K562 (cell line): ENCODE measurements at regions not wholly inside any gene's neighbourhood (a gene's known extent, or its start where the extent isn't known, plus 50 kb on each side); places are given as distances from the start of the nearest gene placed in this dataset.

Source experiments
- ATAC-seq: fragments of 200-7000 bp; cut with Tn5 transposase; 3 replicates; pipeline ENCODE4 v1.9.1; 2020; ENCODE audit warnings: moderate library complexity
- BruUV-seq: library from RNA; stranded (reverse); fragments of 400-500 nt; replicated peaks from 2 replicates; lab custom pipeline; 2021; lab: Mats Ljungman, UMichigan
- CTCF ChIA-PET: fragments of 300-600 bp; formaldehyde crosslinking; extraction: SDS; loops from one replicate; lab custom pipeline; 2021; ENCODE audit warnings: low intra/inter-chr PET ratio; lab: Yijun Ruan, JAX
- POLR2A ChIA-PET: fragments of 300-600, 350-650 bp; sonication (Branson Sonifier 250); formaldehyde crosslinking; extraction: SDS; loops from one replicate; lab custom pipeline; 2021; ENCODE audit warnings: antibody characterized with exemption, inconsistent platforms; lab: Yijun Ruan, JAX
- DNase-seq, 4 experiments: peaks; one replicate each; pipeline versions ENCODE4 v3.0.0 to v3.0.0-alpha.2; 2011 to 2018; ENCODE audit warnings: low spot score in 3 of 4, mixed read lengths in 3 of 4; ENCODE audit errors: extremely low read depth in 1 of 4
- FAIRE-seq: peaks from 2 replicates; lab custom pipeline; 2011; peaks lifted over from hg19 to GRCh38; lab: Jason Lieb, UNC
- H2AFZ ChIP-seq: 2 replicates; pipeline ENCODE4 v1.6.0; 2011; ENCODE audit warnings: low read depth, low read length, control low read depth, inconsistent platforms
- H3K27ac ChIP-seq: fragments of 200-600 bp; 3 replicates; pipeline ENCODE4 v1.8.0; 2011; ENCODE audit warnings: low read depth, mild to moderate bottlenecking, control low read depth, inconsistent platforms, low read length, moderate library complexity, mixed read lengths; ENCODE audit errors: extremely low read depth
- H3K27me3 ChIP-seq, 2 experiments: fragments of 300-600 bp in 1 of 2; 2 replicates in 1 of 2; 3 replicates in 1 of 2; pipeline versions ENCODE4 v1.6.0 to v1.8.0; 2011; ENCODE audit warnings: inconsistent platforms in 2 of 2, low read length in 2 of 2, mild to moderate bottlenecking in 1 of 2, mixed read lengths in 1 of 2, moderate library complexity in 1 of 2; ENCODE audit not compliant: control insufficient read depth in 2 of 2, insufficient read depth in 2 of 2
- H3K36me3 ChIP-seq: fragments of 300-600 bp; 3 replicates; pipeline ENCODE4 v1.8.0; 2011; ENCODE audit warnings: mild to moderate bottlenecking, low read length, inconsistent platforms; ENCODE audit not compliant: control insufficient read depth, insufficient read depth
- H3K4me1 ChIP-seq, 2 experiments: fragments of 200-600 bp in 1 of 2; replicated peaks in 1 of 2; 2 replicates in 1 of 2; 3 replicates in 1 of 2; pipeline versions ENCODE4 v1.5.1 to v1.8.0; 2011; ENCODE audit warnings: inconsistent platforms in 2 of 2, low read length in 2 of 2, mild to moderate bottlenecking in 1 of 2, mixed read lengths in 1 of 2, moderate library complexity in 1 of 2; ENCODE audit not compliant: control insufficient read depth in 2 of 2, insufficient read depth in 2 of 2
- H3K4me2 ChIP-seq: 2 replicates; pipeline ENCODE4 v1.6.1; 2011; ENCODE audit warnings: low read length, control low read depth, inconsistent platforms, mixed read lengths; ENCODE audit not compliant: insufficient read depth
- H3K4me3 ChIP-seq: fragments of 200-600 bp; sonication (generic), shearing (Covaris generic); 2 replicates; pipeline ENCODE4 v1.5.1; 2016; ENCODE audit warnings: control low read depth, inconsistent platforms
- H3K79me2 ChIP-seq: fragments of 200-600 bp; 3 replicates; pipeline ENCODE4 v1.8.0; 2011; ENCODE audit warnings: low read length, inconsistent platforms; ENCODE audit not compliant: control insufficient read depth, insufficient read depth
- H3K9ac ChIP-seq, 2 experiments: 2 replicates each; pipeline versions ENCODE4 v1.6.0 to v1.6.1; 2011; ENCODE audit warnings: low read depth in 2 of 2, low read length in 2 of 2, control low read depth in 1 of 2, inconsistent platforms in 1 of 2, mild to moderate bottlenecking in 1 of 2, mixed read lengths in 1 of 2; ENCODE audit not compliant: insufficient read depth in 1 of 2
- H3K9me1 ChIP-seq: one replicate; pipeline ENCODE4 v1.6.0; 2011; ENCODE audit warnings: inconsistent platforms, mild to moderate bottlenecking, low read length, moderate library complexity; ENCODE audit not compliant: control insufficient read depth, insufficient read depth
- H3K9me3 ChIP-seq: replicated peaks from 2 replicates; pipeline ENCODE4 v1.5.1; 2011; ENCODE audit warnings: low read depth, low read length, inconsistent platforms; ENCODE audit not compliant: control insufficient read depth, insufficient read depth
- H4K20me1 ChIP-seq: replicated peaks from 2 replicates; pipeline ENCODE4 v1.6.1; 2011; ENCODE audit warnings: low read length, inconsistent platforms, mixed read lengths; ENCODE audit not compliant: control insufficient read depth, insufficient read depth
- ATF3 ChIP-seq, 2 experiments: fragments of 450-650 bp in 1 of 2; sonication (generic) in 1 of 2; formaldehyde crosslinking in 1 of 2; IDR thresholded peaks in 1 of 2; conservative IDR thresholded peaks in 1 of 2; 2 replicates each; pipeline versions ENCODE4 v1.6.1 to v1.8.1; 2016 to 2023; ENCODE audit warnings: mild to moderate bottlenecking in 2 of 2, moderate library complexity in 2 of 2, inconsistent platforms in 1 of 2, missing genetic modification reagents in 1 of 2
- DACH1 ChIP-seq: fragments of 450-650 bp; IDR thresholded peaks from 2 replicates; pipeline ENCODE4 v1.6.1; 2018; ENCODE audit not compliant: partially characterized antibody
- HMG20B ChIP-seq: fragments of 250-450 bp; sonication (Bioruptor Pico); IDR thresholded peaks from 2 replicates; pipeline ENCODE4 v1.5.0; 2021; ENCODE audit warnings: mild to moderate bottlenecking
- JUN ChIP-seq, 2 experiments: sonication (generic) in 1 of 2; formaldehyde crosslinking in 1 of 2; IDR thresholded peaks; 2 replicates each; pipeline versions ENCODE4 v1.6.1 to v1.8.0; 2012 to 2022; ENCODE audit warnings: borderline replicate concordance in 2 of 2, mild to moderate bottlenecking in 2 of 2, improper control_type of control experiment in 1 of 2, low read depth in 1 of 2, low read length in 1 of 2, missing genetic modification reagents in 1 of 2
- MTF1 ChIP-seq: fragments of 250-450 bp; sonication (Bioruptor Pico); IDR thresholded peaks from 2 replicates; pipeline ENCODE4 v1.9.0; 2021; ENCODE audit warnings: moderate library complexity, mild to moderate bottlenecking, inconsistent platforms, borderline replicate concordance
- PHTF2 ChIP-seq: fragments of 250-450 bp; sonication (Bioruptor Pico); IDR thresholded peaks from 2 replicates; pipeline ENCODE4 v1.5.0; 2021; ENCODE audit warnings: mild to moderate bottlenecking
- PRPF4 ChIP-seq: fragments of 200-400 bp; formaldehyde crosslinking; IDR thresholded peaks from one replicate; pipeline ENCODE4 v1.6.1; 2017; ENCODE audit warnings: low read length, low read depth, mild to moderate bottlenecking; ENCODE audit not compliant: insufficient read depth, poor library complexity, severe bottlenecking
- RAD51 ChIP-seq: fragments of 450-650 bp; IDR thresholded peaks from 2 replicates; pipeline ENCODE4 v1.7.1; 2016; ENCODE audit warnings: low read depth, mild to moderate bottlenecking, borderline replicate concordance
- ZNF408 ChIP-seq: fragments of 250-450 bp; sonication (Bioruptor Pico); IDR thresholded peaks from 2 replicates; pipeline ENCODE4 v1.4.0; 2020; ENCODE audit warnings: low read depth, mild to moderate bottlenecking, moderate library complexity
- ZNF785 ChIP-seq: fragments of 250-450 bp; sonication (Bioruptor Pico); IDR thresholded peaks from 2 replicates; pipeline ENCODE4 v1.4.0; 2020; ENCODE audit warnings: mild to moderate bottlenecking
- WGBS: fragments of 100-300 bp; shearing (Covaris generic); methylation state at CpG from one replicate; pipeline ENCODE4 v1.1.6; 2016; ENCODE audit warnings: low coverage, mixed read lengths; ENCODE audit not compliant: insufficient coverage; ENCODE audit errors: missing lambda C conversion rate; 5-methylcytosine and 5-hydroxymethylcytosine counted together
- in situ Hi-C: fragments of 300-500 bp; cut with MboI; formaldehyde crosslinking; loops from 4 replicates; pipeline ENCODE4 v1.15.0; 2018; ENCODE audit warnings: inconsistent platforms, mixed read lengths
- intact Hi-C: fragments of 100-400 bp; cut with micrococcal nuclease; formaldehyde crosslinking; loops from 2 replicates; pipeline ENCODE4 v1.14.2; 2022
- TF ChIP-seq, protein P1 (sequence below): sonication (generic); formaldehyde crosslinking; IDR thresholded peaks from 2 replicates; pipeline ENCODE4 v1.8.0; 2022; ENCODE audit warnings: mild to moderate bottlenecking, missing genetic modification reagents
- TF ChIP-seq, protein P2 (sequence below), 3 experiments: fragments of 200-800 bp in 1 of 3; sonication (Bioruptor generic) in 1 of 3; sonication (generic) in 1 of 3; formaldehyde crosslinking in 1 of 3; IDR thresholded peaks; 2 replicates each; pipeline versions ENCODE4 v1.6.1 to v1.8.0; 2016 to 2022; ENCODE audit warnings: mild to moderate bottlenecking in 2 of 3, missing compliant biosample characterization in 2 of 3, missing genetic modification characterization in 2 of 3, missing genetic modification reagents in 1 of 3

- ChIA-PET POLR2A (no interaction called here), CTCF (no interaction called here)
- DNase-seq: no peak
- no peaks in the 10 kb centered on the region for H3K9me1 ChIP-seq
- no peak overlapping the region for H3K4me3 ChIP-seq
- WGBS: 0% methylated on average over 3 of the region's 3 CpGs
- H2AFZ ChIP-seq: no peak overlapping the region
- no peaks in the 10 kb centered on the region for H4K20me1 ChIP-seq
- no peaks in the 10 kb centered on the region for H3K36me3 ChIP-seq
- no peaks in the 10 kb centered on the region for H3K4me1 ChIP-seq
- no peaks in the 10 kb centered on the region for H3K9me3 ChIP-seq
- no peaks in the 10 kb centered on the region for H3K27me3 ChIP-seq
- no peak for FAIRE-seq
- TF ChIP-seq JUN (IDR thresholded peaks at IDR 0.05; ENCODE audit: borderline replicate concordance, low read depth, low read length): no peak
- no peak for TF ChIP-seq JUN (CRISPR knock-in tag; IDR thresholded peaks at IDR 0.05; ENCODE audit: borderline replicate concordance)
- no peak for TF ChIP-seq ATF3 (IDR thresholded peaks at IDR 0.05)
- no peak for TF ChIP-seq ATF3 (CRISPR knock-in tag; conservative IDR thresholded peaks at IDR 0.05)
- TF ChIP-seq HMG20B (CRISPR knock-in tag): no peak
- H3K79me2 ChIP-seq: no peaks in the 10 kb centered on the region
- H3K4me2 ChIP-seq: no peak overlapping the region
- BruUV-seq: no TSS peak
- intact Hi-C loops: no loop called here
- H3K27ac ChIP-seq: no peak overlapping the region
- in situ Hi-C loops: no loop called here
- H3K9ac ChIP-seq: no peak overlapping the region
- ATAC-seq: no peak
These were observed 1148.9 kb downstream of the OLFM4 start for GRCh38 chr13:54177466-54177865.

DNA sequence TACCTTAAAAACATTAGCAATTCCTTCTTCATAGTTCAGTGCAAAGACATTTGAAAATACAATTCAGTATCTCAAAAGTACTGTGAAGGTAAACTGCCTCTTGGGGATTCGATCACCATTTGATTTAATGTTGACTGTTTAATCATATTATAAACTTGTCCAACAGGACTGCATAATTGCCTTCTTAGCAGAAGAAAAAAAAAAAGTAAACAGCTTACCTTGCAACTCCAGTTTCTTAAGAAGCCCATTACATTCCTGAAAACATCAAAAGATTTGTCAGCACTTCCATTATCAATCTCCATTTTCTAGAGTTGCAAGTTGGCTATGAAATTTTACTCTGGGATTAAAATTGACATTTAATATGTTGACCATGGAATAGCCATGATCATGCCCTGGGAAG, 1154.6 kb downstream of the OLFM4 start:
- TF ChIP-seq, protein P1, sequence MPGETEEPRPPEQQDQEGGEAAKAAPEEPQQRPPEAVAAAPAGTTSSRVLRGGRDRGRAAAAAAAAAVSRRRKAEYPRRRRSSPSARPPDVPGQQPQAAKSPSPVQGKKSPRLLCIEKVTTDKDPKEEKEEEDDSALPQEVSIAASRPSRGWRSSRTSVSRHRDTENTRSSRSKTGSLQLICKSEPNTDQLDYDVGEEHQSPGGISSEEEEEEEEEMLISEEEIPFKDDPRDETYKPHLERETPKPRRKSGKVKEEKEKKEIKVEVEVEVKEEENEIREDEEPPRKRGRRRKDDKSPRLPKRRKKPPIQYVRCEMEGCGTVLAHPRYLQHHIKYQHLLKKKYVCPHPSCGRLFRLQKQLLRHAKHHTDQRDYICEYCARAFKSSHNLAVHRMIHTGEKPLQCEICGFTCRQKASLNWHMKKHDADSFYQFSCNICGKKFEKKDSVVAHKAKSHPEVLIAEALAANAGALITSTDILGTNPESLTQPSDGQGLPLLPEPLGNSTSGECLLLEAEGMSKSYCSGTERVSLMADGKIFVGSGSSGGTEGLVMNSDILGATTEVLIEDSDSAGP (CRISPR knock-in tag): no peak
- no peak for TF ChIP-seq DACH1
- TF ChIP-seq MTF1 (CRISPR knock-in tag): no peak
- TF ChIP-seq, protein P2, sequence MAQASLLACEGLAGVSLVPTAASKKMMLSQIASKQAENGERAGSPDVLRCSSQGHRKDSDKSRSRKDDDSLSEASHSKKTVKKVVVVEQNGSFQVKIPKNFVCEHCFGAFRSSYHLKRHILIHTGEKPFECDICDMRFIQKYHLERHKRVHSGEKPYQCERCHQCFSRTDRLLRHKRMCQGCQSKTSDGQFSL (CRISPR knock-in tag; IDR thresholded peaks at IDR 0.05): no peak
- TF ChIP-seq, protein P2 (tag; IDR thresholded peaks at IDR 0.05): no peak
- no peak for TF ChIP-seq PHTF2 (CRISPR knock-in tag)
- no peak for TF ChIP-seq RAD51
- TF ChIP-seq ZNF785: no peak
- no peak for TF ChIP-seq PRPF4
- no peak for TF ChIP-seq ZNF408
- WGBS: 0% methylated on average over 1 of the region's 1 CpG
- in situ Hi-C loops (no loop called here), intact Hi-C loops (no loop called here)
- no peak overlapping the region for H2AFZ ChIP-seq
- H3K79me2 ChIP-seq: no peaks in the 10 kb centered on the region
- H3K4me1 ChIP-seq: no peaks in the 10 kb centered on the region
- no peak overlapping the region for H3K9ac ChIP-seq
- H3K9me1 ChIP-seq: no peaks in the 10 kb centered on the region
- ATAC-seq (no peak), DNase-seq (no peak), FAIRE-seq (no peak)
- BruUV-seq: no TSS peak
- no peaks in the 10 kb centered on the region for H3K9me3 ChIP-seq
- no peaks in the 10 kb centered on the region for H4K20me1 ChIP-seq
- no peaks in the 10 kb centered on the region for H3K27me3 ChIP-seq
- H3K36me3 ChIP-seq: no peaks in the 10 kb centered on the region
- no peak overlapping the region for H3K4me3 ChIP-seq
- H3K27ac ChIP-seq: no peak overlapping the region
- H3K4me2 ChIP-seq: no peak overlapping the region
- POLR2A ChIA-PET: no interaction called here
- CTCF ChIA-PET: no interaction called here
